Erythroblast (primary cell): ENCODE measurements at regions not wholly inside any gene's neighbourhood (a gene's known extent, or its start where the extent isn't known, plus 50 kb on each side); places are given as distances from the start of the nearest gene placed in this dataset.

Experiments used
- DNase-seq, 2 experiments: peaks; one replicate each; lab custom pipeline; 2025; lab: John Stamatoyannopoulos, UW
- GATA1 ChIP-seq: IDR thresholded peaks from 2 replicates; pipeline ENCODE4 v1.6.1; 2011; ENCODE audit warnings: low read depth, mild to moderate bottlenecking, control low read depth, low read length, moderate library complexity
- POLR2A ChIP-seq: IDR thresholded peaks from 2 replicates; pipeline ENCODE4 v1.6.1; 2011; ENCODE audit warnings: mild to moderate bottlenecking, low read length

DNA sequence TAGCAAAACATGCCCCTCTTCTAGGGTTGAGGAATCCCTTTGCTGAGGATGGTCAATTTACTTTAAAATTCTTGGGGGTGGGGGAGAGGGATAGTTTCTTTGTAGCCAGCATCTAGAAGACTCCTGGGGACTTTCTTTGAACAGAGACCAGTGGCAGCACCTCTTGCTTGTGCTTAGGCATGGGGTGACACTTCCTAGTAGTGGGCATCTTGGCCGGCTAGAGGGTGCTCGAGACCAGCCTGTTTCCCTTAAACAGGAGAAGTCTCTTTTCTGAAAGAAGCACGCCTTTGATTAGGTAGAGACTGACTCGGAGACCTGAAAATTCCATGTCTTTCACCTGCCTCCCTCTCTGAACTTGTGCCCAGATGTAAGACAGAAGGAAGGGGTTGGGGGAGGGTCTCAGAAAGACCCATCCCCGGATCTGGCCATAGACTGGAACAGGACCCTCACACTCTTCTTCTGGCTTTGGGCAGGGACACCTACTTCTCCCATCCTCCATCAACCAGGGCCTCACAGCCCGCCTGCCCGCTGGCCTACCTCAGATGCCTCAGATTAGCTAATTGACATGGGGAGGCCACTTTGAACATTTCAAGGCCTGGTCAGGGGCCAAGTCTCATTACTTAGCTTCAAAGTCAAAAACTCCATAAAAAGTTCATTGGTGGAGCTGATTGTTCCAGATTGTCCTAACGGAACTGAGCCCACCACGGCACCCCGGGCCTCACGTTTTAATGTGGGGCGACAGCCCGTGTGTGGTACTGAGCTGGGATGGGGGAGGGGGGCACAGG, 172.2 kb downstream of the CDC5L start:
- DNase-seq, result no peak
- TF ChIP-seq GATA1 (no peak), POLR2A (no peak)

DNA sequence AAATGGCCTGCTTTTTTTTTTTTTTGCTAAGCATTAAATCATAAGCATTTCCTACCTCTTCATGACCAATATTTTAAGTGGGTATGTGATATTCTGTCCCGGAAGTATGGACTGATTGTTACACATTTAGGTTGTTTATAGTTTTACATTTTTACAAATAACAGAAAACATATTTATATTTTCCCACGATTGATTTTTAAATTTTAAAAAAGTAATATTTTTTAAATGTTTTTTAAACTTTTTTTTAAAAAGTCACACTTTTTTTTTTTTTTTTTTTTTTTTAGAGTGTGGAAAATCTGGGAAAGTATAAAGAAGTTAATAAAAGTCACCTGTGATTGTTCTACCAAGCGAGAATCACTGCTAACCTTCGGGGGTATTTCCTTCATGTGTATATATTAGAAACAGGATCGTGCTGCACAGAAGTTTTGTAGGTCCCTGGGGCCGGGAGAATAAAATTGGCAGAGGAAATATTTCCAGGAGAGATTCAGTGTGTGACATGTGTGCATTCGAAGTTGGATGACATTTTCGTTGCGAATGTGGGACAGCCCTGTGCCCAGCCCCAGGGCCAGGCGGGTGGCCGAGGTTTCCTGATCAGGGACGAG, 173.1 kb downstream of the CDC5L start:
- DNase-seq, result no peak
- no peak for TF ChIP-seq GATA1
- no peak for TF ChIP-seq POLR2A

DNA sequence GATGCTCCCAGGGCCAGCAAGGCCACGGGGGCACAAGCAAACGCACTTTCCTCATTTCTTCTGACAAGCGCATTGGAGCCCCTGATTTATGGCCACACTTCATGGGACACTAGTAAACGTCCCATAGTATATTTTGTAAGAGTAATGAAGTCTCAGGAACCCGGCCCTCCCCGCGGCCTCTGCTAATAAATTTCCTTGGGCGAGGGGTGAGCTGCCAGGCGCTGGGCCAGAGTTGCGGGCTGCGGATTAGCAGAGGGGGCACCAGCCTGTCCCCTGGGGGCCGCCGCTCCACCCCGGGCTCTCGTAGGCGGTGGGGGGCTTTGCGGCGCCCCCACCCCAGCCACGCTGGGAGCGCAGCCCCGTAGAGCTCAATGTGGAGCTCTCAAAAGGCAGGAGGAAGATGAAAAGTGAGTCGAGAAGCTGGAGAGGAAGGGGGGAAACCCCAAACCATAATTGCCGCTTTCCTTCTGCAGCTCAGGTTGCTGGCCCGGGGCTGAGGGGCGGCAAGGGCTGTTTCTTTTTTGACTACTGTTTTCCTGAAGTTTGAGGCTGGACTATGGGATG, 173.6 kb downstream of the CDC5L start:
- TF ChIP-seq GATA1 (no peak), POLR2A (no peak)

DNA sequence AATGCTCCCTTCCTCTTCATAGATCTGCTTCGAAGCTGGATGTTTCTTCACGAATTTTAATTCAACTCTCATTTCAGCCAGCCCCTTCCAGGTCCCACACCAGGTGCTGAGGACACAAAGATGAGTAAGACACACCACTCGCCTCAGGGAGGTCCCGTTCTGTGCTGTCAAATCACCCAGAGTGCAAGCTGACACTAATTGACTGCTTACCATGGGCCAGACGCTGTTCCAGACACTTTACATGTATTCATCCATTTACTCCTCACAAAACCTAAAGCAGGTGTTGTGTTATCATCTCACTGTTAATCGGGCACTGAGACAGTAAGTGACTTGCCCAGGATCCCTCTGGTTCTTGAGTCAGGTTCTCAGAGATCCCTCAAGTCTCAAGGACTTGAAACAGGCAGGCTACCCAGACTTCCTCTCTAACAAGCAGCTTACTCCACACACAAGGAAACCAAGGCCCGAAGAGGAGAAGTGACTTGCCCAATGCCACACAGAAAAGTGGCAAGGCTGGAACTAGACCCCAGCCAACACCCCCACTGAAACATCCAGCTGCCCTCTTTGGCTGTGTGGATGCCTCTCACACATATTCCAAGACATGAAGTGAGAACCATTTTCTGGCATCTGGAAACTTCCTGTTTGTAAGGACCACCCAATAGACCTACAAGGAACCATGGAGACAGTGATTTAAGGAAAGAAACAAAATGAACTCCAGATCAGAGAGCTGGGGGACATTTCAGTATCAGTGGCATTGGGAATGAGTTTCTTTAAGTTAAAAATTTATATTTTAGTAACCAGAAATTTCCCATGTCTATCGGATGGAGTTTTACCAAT, 174.5 kb downstream of the CDC5L start:
- no peak for TF ChIP-seq POLR2A
- no peak for TF ChIP-seq GATA1
- DNase-seq, result no peak

More for the DNA sequence above, 173.6 kb downstream of the CDC5L start:
- DNase-seq, result no peak

DNA sequence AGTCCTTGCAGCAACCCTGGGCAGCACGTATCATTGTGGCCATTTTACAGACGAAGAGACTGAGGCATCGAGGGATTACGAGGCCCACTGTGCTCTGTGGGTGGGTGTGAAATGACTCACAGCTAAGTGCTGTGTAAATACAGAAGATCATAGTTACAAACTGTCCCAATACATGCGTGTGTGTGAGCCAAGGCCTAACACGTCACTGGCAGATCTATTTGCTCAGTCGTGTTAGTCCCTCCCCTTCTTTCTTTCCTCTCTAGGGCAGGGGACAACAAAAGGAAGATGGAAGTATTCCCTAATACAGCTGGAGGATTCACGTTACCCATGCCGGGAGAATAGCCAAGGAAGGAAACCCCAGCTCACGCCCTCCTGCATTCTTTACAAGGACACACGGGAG, 175.9 kb downstream of the CDC5L start:
- TF ChIP-seq POLR2A (no peak), GATA1 (no peak)
- no peak for DNase-seq

DNA sequence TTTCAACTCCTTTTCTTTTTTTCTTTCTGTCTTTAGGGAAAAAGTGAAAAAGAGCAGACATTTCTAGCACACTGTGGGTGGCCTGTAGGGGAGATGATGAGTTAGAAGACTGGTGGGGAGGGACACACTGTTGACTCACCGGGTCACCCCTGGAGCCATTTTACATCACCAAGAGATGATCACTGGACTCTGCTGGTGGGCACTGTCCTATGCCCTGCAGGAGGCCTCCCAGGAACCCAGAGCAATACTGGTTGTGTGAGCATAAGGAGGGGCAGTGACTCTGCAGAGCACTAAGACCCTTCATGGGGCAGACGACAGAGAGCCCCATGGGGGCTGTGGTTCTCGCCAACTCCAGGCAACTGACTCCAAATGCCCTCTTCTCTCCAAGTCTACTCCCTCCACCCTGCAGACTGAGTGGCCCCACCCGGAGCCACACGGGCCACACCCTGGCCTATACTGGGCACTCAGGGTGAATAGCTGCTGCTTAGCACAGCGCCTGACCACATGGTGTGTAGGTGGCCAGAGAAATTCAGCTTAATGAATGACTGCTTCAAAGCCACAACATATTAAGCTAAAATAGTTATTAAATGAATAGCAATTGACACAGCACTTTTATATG, 177.5 kb downstream of the CDC5L start:
- no peak for TF ChIP-seq GATA1
- no peak for TF ChIP-seq POLR2A
- DNase-seq, result no peak

DNA sequence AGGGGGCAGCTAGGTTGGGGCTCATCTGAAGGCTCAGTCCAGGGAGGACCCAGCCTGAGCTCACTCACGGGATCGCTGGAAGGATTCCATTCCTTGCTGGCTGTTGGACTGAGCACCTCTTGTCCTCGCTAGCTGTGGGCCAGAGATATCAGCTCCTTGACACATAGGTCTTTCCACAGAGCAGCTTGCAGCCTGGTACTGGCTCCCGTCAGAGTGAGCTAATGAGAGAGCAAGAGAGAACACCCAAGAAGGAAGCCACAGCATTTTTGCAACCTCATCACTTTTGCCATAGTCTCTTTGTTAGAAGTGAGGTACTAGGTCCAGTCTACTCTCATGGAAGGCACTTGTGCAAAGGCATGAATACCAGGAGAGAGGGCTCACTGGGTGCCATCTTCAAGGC, 179.9 kb downstream of the CDC5L start:
- DNase-seq, result no peak
- TF ChIP-seq GATA1, result no peak
- no peak for TF ChIP-seq POLR2A

DNA sequence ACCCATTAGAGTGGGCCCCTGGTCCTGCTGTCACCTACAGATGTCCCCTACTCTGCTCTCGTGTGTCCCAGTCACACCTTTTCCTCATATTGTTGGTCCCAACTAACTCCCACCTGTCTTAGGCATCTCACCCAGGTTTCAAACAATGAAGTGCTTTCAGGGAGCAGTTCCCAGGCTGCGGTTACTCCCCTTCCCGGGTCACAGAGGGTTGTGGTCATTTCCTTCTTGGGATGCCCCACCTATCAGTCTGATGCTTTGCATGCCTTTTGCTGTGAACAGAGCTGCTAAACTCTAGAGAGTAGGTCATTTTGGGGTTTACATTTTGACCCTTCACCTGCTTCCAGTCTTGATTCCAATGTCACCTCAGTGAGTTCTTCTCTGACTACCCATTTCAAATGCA, 181.6 kb downstream of the CDC5L start:
- no peak for TF ChIP-seq GATA1
- TF ChIP-seq POLR2A, result no peak
- DNase-seq, result no peak

DNA sequence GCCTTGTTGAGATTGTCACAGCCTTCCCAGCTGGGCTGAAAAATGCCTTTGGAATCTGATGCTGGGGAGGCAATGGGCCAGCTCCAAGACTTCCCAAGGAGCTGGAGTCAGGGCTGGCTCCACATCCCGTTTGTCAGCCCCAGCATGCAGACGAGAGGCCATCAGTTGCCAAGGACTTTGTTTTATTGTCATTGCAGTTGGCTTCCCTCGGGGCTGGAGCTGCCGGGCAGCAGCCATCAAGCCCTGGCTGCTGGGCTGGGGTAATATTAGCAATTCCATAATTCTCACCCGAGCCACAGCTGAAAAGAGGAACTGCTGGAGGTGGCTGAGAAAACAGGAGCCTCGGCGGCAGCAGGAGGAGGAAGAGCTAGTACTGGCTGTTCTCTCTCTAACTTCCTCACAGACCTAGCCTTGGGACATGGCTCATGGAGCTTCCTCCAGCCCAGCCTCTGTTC, 182.5 kb downstream of the CDC5L start:
- DNase-seq, result no peak
- TF ChIP-seq GATA1, result no peak
- no peak for TF ChIP-seq POLR2A

DNA sequence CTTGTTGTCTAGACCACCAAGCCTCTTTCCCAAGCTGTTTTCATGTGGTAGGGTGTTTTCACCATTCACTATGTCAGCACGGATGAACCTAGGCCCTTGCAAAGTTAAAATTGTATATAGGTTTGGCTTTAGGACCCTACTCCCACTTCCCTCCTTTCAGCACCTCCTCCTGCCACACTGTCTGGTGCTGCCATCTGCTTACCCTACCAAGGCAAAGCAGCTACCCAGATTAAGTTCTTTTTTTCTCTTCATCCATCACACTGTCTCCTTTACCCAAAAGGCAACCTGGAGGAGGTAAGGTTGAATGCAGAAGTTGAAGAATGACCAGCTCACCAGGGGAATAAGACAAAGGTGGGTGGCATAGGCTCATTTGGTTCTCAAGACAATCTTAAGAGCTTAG, 184.0 kb downstream of the CDC5L start:
- no peak for DNase-seq
- TF ChIP-seq GATA1 (no peak), POLR2A (no peak)

DNA sequence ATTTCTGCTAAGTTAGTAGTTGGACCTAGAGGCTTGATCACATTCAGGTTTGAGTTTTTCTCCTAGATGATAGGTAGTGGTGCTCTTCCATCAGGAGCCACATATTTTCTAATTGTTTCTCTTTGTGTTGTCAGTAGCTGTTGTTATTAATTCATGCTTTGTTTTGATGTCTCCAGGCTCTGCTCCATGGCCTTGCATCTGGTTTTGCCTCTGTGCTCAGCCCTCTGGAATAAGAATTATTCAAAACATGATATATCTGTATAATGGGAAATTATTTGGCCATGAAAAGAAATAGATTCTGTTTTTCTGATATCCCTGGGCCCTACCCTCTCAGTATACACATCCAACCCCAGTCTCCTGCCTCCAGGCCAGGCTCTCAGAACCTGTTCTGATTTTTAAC, 184.8 kb downstream of the CDC5L start:
- TF ChIP-seq GATA1 (no peak), POLR2A (no peak)
- no peak for DNase-seq

DNA sequence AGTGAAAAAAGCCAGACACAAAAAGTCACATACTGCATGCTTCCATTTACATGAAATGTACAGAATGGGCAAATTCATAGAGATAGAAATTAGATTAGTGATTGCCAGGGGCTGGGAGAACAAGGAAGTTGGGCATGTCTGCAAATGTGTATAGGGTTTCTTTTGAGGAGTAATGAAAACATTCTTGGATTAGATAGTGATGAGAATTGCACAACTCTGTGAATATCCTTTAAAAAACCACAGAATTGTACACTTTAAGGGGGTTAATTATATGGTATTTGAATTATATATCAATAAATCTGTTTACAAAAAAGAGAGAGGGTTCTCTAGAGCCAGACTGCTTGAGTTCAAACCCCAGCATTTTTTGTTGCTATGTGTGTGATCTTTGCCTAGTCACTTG, 188.1 kb downstream of the CDC5L start:
- TF ChIP-seq POLR2A (no peak), GATA1 (no peak)
- DNase-seq, result no peak

DNA sequence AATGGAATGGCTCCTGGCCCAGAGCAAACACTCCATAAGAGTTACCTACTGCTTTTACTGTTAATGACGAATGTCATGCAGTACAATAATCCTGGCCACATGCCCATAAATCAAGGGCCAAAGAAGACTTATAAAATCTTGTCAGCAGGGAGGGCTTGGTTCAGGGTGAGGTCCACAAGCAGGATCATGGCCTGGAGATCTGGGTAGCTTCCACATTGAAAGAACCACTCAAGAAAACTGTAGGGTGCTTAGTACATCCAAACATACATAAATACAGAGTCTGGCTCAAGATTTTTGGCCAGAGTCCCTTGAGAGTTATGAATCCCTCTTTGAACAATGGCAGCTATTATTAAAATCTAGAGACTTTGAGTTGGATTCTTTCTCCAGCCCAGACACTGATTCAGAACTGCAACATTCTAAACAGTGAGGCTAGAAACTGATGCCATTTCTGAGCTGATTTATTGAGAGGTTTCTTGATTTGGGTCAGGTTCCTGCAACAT, 188.7 kb downstream of the CDC5L start:
- DNase-seq, result no peak
- TF ChIP-seq GATA1 (no peak), POLR2A (no peak)
